ENCODE measurements at regions not wholly inside any gene's neighbourhood (a gene's known extent, or its start where the extent isn't known, plus 50 kb on each side); places are given as distances from the start of the nearest gene placed in this dataset.

DNA sequence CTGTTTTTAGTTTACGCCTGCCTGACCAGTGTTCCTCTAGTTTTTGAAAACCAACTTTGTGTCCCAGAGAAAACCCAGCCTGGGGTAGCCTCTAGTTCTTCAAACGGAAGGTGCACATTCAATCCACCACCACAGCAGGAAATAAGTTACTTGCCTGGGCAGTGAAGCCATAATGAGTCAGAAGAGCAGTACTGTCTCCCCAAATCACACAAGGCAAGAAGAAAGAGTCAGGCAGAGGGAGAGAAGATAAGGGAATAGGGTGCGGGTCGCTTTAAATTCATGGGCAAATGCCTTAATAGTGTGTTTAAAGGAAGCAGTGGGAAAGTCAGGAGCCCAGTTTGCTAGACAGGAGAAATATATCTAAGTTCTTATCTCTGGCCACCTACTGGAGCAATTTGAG, 333.8 kb upstream of the GRIA3 start:
- POLR2A ChIA-PET = no interaction called here
- intact Hi-C loops (cut with micrococcal nuclease; ENCODE audit: unreplicated experiment) = no loop called here
- no peak for DNase-seq (ENCODE audit: low read depth, low spot score)
- in situ Hi-C loops (cut with HindIII; ENCODE audit: low pct_unique_long_range_greater_than_20kb, low sequenced_read_pairs) = no loop called here
- no peak for TF ChIP-seq SIN3A (IDR thresholded peaks at IDR 0.05; ENCODE audit: borderline replicate concordance, insufficient read depth, low read depth, low read length)
- TF ChIP-seq POLR2AphosphoS5 (IDR thresholded peaks at IDR 0.05; ENCODE audit: low read depth, low read length) = no peak
- no peak for TF ChIP-seq TCF7L2 (IDR thresholded peaks at IDR 0.05; ENCODE audit: low read depth, low read length)
- TF ChIP-seq, protein P1, sequence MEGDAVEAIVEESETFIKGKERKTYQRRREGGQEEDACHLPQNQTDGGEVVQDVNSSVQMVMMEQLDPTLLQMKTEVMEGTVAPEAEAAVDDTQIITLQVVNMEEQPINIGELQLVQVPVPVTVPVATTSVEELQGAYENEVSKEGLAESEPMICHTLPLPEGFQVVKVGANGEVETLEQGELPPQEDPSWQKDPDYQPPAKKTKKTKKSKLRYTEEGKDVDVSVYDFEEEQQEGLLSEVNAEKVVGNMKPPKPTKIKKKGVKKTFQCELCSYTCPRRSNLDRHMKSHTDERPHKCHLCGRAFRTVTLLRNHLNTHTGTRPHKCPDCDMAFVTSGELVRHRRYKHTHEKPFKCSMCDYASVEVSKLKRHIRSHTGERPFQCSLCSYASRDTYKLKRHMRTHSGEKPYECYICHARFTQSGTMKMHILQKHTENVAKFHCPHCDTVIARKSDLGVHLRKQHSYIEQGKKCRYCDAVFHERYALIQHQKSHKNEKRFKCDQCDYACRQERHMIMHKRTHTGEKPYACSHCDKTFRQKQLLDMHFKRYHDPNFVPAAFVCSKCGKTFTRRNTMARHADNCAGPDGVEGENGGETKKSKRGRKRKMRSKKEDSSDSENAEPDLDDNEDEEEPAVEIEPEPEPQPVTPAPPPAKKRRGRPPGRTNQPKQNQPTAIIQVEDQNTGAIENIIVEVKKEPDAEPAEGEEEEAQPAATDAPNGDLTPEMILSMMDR (IDR thresholded peaks at IDR 0.05) = no peak
- TF ChIP-seq, protein P2, sequence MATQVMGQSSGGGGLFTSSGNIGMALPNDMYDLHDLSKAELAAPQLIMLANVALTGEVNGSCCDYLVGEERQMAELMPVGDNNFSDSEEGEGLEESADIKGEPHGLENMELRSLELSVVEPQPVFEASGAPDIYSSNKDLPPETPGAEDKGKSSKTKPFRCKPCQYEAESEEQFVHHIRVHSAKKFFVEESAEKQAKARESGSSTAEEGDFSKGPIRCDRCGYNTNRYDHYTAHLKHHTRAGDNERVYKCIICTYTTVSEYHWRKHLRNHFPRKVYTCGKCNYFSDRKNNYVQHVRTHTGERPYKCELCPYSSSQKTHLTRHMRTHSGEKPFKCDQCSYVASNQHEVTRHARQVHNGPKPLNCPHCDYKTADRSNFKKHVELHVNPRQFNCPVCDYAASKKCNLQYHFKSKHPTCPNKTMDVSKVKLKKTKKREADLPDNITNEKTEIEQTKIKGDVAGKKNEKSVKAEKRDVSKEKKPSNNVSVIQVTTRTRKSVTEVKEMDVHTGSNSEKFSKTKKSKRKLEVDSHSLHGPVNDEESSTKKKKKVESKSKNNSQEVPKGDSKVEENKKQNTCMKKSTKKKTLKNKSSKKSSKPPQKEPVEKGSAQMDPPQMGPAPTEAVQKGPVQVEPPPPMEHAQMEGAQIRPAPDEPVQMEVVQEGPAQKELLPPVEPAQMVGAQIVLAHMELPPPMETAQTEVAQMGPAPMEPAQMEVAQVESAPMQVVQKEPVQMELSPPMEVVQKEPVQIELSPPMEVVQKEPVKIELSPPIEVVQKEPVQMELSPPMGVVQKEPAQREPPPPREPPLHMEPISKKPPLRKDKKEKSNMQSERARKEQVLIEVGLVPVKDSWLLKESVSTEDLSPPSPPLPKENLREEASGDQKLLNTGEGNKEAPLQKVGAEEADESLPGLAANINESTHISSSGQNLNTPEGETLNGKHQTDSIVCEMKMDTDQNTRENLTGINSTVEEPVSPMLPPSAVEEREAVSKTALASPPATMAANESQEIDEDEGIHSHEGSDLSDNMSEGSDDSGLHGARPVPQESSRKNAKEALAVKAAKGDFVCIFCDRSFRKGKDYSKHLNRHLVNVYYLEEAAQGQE (IDR thresholded peaks at IDR 0.05; ENCODE audit: insufficient read depth in 1 of 2, low read depth in 2 of 2, low read length in 1 of 2) = no peak
- Histone ChIP-seq H3K36me3 (ENCODE audit: control insufficient read depth, insufficient read depth, low read length) (no peaks in the 10 kb centered on the region), H3K4me3 (ENCODE audit: low read depth in 2 of 2, low read length in 2 of 2) (no peak overlapping the region), H3K4me1 (ENCODE audit: control insufficient read depth, insufficient read depth, low read length) (no peaks in the 10 kb centered on the region), H3K27me3 (ENCODE audit: control insufficient read depth, insufficient read depth, low read length) (no peaks in the 10 kb centered on the region), H3K9me3 (ENCODE audit: control insufficient read depth, insufficient read depth, low read depth, low read length) (no peaks in the 10 kb centered on the region), H3K27ac (ENCODE audit: low read length) (no peak overlapping the region)
- ATAC-seq = no peak
- BruUV-seq (replicated peaks) = no TSS peak
- CTCF ChIA-PET = no interaction called here

DNA sequence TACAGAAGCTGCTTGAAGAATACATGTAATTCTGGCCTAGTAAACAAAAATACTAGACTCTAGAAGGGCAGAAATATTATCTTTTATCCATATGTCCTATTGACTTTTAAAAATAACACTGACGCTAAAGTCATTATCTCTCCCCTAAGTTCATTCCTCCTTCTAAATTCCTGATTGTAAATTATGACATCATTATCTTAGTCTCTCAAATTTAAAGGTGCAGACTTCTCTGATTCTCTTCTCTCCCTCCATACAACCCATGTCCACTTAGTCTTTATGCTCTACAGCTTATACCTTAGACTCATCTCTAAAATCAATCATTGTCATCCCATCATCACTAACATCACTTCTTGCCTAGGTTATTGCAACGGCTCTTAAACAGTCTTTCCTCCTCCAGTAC, 327.9 kb upstream of the GRIA3 start:
- Histone ChIP-seq H3K4me1 (ENCODE audit: control insufficient read depth, insufficient read depth, low read length) (no peaks in the 10 kb centered on the region), H3K27ac (ENCODE audit: low read length) (no peak overlapping the region), H3K36me3 (ENCODE audit: control insufficient read depth, insufficient read depth, low read length) (no peaks in the 10 kb centered on the region), H3K9me3 (ENCODE audit: control insufficient read depth, insufficient read depth, low read depth, low read length) (no peaks in the 10 kb centered on the region), H3K4me3 (ENCODE audit: low read depth in 2 of 2, low read length in 2 of 2) (no peak overlapping the region), H3K27me3 (ENCODE audit: control insufficient read depth, insufficient read depth, low read length) (no peaks in the 10 kb centered on the region)
- ChIA-PET POLR2A (no interaction called here), CTCF (no interaction called here)
- intact Hi-C loops (cut with micrococcal nuclease; ENCODE audit: unreplicated experiment) (no loop called here), in situ Hi-C loops (cut with HindIII; ENCODE audit: low pct_unique_long_range_greater_than_20kb, low sequenced_read_pairs) (no loop called here)
- TF ChIP-seq POLR2AphosphoS5 (IDR thresholded peaks at IDR 0.05; ENCODE audit: low read depth, low read length) = no peak
- TF ChIP-seq, protein P1 (IDR thresholded peaks at IDR 0.05) = no peak
- TF ChIP-seq, protein P2 (IDR thresholded peaks at IDR 0.05; ENCODE audit: insufficient read depth in 1 of 2, low read depth in 2 of 2, low read length in 1 of 2) = no peak
- no TSS peak for BruUV-seq (replicated peaks)
- ATAC-seq (no peak), DNase-seq (ENCODE audit: low read depth, low spot score) (no peak)

Data from Panc1 (cell line).